ENCODE measurements at regions not wholly inside any gene's neighbourhood (a gene's known extent, or its start where the extent isn't known, plus 50 kb on each side); places are given as distances from the start of the nearest gene placed in this dataset.
"Not testable (repeated sequence)": the region's sequence is repeated elsewhere in the genome, so short reads cannot be mapped to it uniquely, and the experiment has no call there.

DNA sequence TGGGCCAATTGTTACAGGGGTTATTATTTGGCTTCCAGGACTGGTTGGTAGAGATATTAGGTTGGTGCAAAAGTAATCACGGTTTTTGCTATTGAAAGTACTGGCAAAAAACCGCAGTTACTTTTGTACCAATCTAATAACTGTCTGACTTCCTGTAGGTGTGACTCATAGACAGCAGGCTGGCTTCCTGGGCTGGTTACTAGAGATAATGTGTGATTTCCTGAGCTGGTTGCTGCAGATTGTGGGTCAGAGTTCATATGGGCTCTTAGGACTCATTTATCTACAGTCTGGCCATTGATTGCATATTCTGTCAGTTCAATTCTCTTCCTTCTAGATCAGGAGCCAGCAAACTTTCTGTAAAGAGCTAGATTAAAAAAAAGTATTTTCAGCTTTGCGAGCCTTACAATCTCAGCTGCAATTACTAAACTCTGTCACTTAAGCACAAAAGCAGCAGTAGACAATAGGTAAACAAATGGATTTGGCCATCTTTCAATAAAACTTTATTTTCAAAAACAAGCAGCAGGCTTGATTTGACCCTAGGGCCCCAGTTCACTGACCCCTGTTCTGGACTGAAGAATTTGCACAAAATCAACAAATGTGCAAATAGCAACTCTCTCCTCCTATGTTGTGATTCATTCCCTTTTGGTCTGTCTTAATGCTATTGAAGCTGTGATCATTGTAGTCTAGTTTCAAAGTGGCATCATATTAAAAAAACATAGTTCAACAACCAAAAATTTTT is 50.8 kb upstream of the BOD1L1 start:
- peak; percentile 21 to 46 for DNase-seq (ENCODE audit: low read depth in 2 of 2)

GRCh38 chr4:13681570-13681969 is 54.0 kb upstream of the BOD1L1 start:
- no peak for DNase-seq (ENCODE audit: low read depth in 2 of 2)

DNA sequence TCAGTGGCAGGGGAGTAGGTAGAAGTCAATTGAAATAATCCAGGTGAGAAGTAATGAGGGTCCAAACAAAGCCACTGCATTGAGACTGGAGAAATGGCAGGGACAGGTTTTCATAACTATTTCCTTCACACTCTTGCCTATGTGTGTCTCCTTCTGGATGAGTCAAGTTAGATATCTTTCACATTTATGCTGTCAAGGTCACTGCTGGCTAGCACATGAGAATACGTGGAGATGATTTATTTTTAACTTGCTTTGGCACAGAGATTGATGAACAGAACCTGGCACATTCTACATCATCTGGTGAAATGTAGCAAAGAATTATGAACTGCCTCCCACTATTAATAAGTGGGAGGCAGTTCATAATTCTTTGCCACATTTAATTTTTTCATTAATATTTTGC is 66.7 kb upstream of the BOD1L1 start:
- DNase-seq (ENCODE audit: low read depth in 2 of 2): no peak

GRCh38 chr4:13698296-13698695 is 70.8 kb upstream of the BOD1L1 start:
- DNase-seq (ENCODE audit: low read depth in 2 of 2): no peak

DNA sequence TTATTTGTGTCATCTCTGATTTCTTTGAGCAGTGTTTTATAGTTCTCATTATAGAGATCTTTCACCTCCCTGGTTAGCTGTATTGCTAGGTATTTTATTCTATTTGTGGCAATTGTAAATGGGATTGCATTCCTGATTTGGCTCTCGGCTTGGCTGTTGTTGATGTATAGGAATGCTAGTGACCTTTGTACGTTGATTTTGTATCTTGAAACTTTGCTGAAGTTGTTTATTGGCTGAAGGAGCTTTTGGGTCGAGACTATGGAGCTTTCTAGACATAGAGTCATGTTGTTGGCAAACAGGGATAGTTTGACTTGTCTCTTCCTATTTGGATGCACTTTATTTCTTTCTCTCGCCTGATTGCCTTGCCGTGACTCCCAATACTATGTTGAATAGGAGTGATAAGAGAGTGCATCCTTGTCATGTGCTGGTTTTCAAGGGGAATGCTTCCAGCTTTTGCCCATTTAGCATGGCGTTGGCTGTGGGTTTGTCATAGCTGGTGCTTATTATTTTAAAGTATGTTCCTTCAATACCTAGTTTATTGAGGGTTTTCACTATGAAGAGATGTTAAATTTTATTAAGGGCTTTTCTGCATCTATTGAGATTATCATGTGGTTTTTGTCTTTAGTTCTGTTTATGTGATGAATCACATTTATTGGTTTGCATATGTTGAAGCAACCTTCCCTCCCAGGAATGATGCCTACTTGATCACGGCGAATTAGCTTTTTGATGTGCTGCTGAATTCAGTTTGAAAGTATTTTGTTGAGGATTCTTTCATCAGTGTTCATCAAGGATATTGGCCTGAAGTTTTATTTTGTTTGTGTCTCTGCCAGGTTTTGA is 72.7 kb upstream of the BOD1L1 start:
- peak; percentile 17 to 34 for DNase-seq (ENCODE audit: low read depth in 2 of 2)

DNA sequence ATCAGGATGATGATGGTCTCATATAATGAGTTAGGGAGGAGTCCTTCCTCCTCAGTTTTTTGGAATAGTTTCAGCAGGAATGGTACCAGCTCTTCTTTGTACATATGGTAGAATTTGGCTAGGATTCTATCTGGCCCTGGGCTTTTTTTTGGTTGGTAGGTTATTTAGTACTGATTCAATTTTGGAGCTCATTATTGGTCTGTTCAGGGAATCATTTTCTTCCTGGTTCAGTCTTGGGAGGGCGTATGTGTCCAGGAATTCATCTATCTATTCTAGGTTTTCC is 73.3 kb upstream of the BOD1L1 start:
- DNase-seq (ENCODE audit: low read depth in 2 of 2): not testable (repeated sequence)

- DNase-seq (ENCODE audit: low read depth in 2 of 2): peak in 1 of 2 donors; percentile 14
Observed at GRCh38 chr4:13701937-13702446, 74.5 kb upstream of the BOD1L1 start.

- no peak for DNase-seq (ENCODE audit: low read depth in 2 of 2)
Observed at GRCh38 chr4:13703096-13703495, 75.6 kb upstream of the BOD1L1 start.

DNA sequence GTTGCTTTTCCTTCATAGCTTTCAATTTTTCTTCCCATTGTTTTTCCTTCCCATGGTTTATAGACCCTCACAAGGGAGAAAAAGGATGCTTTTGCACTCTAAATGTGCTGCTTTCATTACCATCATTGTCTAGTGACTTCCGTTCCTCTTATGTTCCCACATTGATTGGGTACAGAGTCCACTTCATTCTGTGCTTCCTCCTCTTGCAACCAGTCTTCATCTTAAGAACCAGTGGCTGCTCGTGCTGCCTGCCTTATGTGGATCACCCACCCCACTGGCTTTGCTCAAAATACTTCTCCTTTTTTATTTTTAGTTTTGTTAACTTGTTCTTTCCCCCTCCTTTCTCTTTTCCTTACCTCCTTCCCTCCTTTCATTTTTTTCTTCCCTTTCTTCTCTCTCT is 76.5 kb upstream of the BOD1L1 start:
- no peak for DNase-seq (ENCODE audit: low read depth in 2 of 2)

DNA sequence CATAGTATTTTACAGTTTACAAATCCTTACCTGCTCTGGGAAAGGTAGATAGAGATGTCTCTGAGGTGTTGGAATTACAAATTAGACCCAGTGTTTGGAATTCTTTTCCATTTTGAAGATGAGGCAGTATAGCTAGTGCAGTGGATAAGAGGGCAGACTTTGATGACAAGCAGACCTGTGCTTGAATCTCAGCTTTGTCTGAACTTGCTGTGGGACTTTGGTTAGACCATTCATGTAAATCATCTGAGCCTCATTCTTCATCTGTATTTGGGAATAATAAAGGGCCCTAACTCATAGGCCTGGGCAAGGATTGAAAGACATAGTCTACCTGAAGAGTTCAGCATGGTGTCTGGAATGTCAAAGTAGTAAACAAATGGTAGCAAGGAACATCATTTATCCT is 77.2 kb upstream of the BOD1L1 start:
- DNase-seq (ENCODE audit: low read depth in 2 of 2): no peak

- DNase-seq (ENCODE audit: low read depth in 2 of 2): peak; percentile 85 to 88
Observed at GRCh38 chr4:13705521-13706041, 78.1 kb upstream of the BOD1L1 start.

- DNase-seq (ENCODE audit: low read depth in 2 of 2): no peak
Observed at GRCh38 chr4:13706120-13706519, 78.6 kb upstream of the BOD1L1 start.

GRCh38 chr4:13706716-13707115 is 79.2 kb upstream of the BOD1L1 start:
- DNase-seq (ENCODE audit: low read depth in 2 of 2): no peak

- DNase-seq (ENCODE audit: low read depth in 2 of 2): no peak
Observed at GRCh38 chr4:13710246-13710885, 82.8 kb upstream of the BOD1L1 start.

DNA sequence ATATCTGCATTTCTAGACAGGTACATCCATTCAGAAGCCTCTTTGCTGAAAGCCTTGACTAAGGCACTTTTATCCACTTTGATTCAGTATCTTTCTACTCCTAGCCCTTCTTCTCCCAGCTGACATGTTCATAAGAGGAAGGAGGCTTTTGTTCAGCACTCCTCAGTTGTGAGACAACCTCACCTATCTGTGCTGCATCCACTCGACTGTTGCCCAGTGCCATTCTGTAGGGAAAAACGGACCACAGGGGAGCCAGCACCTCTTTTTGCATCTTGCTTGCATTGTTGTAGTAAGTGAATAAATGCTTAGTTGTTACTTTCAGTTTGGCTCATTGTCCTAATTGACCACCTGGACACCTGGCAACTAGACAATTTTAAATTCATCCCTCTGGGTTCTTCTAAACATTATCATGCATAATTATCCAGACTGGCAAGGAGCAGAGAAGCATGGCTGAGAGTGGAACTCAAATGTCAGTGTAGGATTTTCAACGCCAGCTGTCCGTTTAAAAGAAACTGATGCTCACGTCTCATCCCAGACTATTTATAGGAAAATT is 83.8 kb upstream of the BOD1L1 start:
- no peak for DNase-seq (ENCODE audit: low read depth in 2 of 2)

- no peak for DNase-seq (ENCODE audit: low read depth in 2 of 2)
Observed at GRCh38 chr4:13721894-13722293, 94.4 kb upstream of the BOD1L1 start.

DNA sequence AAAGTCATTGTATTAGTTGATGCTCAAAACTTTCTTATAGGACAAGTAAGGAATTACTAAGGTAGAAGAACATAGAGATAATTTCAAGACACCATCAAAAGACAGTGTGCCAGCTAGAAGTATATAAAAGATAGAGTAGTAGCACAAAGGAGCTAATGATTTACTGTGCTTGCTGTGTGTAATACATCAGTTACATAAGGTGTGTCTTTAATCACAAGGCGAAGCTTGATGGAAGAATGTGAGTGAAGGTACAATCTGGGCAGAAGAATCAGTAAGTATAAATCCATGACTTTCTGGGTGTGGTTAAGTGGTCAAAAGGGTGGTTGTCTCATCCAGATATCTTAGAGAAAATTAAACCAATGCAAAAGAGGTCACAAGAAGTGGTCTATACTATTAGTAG is 95.1 kb upstream of the BOD1L1 start:
- no peak for DNase-seq (ENCODE audit: low read depth in 2 of 2)

DNA sequence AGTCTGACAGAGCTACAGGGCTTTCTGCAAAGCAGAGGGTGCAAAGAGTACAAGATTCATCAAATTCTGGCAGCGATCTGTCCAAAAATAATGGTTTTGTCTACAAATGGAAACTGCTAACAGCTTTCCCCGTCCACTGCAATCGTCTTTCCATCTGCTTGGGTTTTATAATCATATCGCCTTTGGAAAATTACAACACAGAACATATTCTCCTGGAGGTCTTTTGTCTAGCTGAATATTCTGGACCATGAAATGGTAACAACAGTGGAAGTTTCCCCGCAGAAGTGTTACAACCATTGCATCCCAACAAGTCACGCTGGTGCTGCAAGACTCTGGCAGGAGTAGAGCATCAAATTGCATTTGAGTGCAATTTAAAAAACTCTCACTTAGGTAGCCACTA is 101.2 kb upstream of the BOD1L1 start:
- no peak for DNase-seq (ENCODE audit: low read depth in 2 of 2)

DNA sequence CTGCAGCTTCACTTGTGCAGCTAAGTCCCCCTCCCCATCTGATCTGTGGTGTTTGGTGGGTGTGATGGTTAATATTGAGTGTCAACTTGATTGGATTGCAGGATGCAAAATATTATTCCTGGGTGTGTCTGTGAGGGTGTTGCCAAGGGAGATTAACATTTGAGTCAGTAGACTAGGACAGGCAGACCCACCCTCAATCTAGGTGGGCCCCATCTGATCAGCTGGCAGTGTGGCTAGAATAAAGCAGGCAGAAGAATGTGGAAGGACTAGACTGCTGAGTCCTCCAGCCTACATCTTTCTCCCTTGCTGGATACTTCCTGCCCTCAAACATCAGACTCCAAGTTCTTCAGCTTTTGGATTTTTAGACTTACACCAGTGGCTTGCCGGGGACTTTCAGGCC is 103.5 kb upstream of the BOD1L1 start:
- DNase-seq (ENCODE audit: low read depth in 2 of 2): no peak

DNA sequence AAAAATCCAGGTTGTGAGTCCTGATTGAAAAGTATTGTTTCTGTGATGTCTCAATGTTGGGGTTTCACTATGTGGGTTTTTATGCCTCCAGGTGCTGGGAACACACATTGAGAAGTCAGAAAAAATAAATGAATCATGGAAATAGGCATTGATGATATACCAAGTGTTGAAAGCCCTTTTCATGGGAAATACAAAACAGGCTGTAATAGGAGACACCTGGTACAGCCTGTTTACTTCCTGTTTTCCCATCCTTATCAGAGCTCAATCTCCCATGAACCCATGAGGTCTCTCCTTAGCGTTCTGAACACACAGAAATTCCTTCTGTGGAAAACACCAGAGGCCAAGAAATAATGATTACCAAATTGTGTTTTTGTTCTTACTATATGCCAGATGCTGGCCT is 106.3 kb upstream of the BOD1L1 start:
- peak; percentile 23 to 76 for DNase-seq (ENCODE audit: low read depth in 2 of 2)

DNA sequence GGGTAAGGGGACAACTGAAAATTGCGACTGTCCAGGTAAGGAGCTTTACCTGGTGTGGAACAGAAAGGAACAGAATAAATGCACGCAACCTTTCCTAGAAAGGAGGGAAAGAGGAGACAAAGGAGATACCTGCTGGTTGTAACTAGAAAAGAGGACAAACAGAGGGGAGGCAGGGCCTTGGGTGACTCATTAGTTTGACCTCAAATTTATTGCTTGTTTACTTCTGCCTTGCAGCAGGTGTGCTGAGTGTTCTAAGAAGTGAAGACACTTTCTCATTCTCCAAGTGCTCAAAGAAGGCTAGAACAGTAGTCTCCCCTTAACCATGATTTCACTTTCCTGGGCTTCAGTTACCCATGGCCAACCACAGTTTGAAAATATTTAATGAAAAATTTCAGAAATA is 123.1 kb upstream of the BOD1L1 start:
- DNase-seq (ENCODE audit: low read depth in 2 of 2): no peak

GRCh38 chr4:13761581-13761980 is 134.1 kb upstream of the BOD1L1 start:
- DNase-seq (ENCODE audit: low read depth in 2 of 2): not testable (repeated sequence)

All from lung microvascular endothelial cell (primary cell).